HG03025 (cell line): ENCODE measurements at regions not wholly inside any gene's neighbourhood (a gene's known extent, or its start where the extent isn't known, plus 50 kb on each side); places are given as distances from the start of the nearest gene placed in this dataset.

Experiments
- ATAC-seq: cut with Tn5 transposase; IDR thresholded peaks from one replicate; pipeline ENCODE4 v1.9.1; 2021; ENCODE audit warnings: mild to moderate bottlenecking, moderate library complexity; ENCODE audit not compliant: unreplicated experiment, low FRiP score

GRCh38 chr2:226155093-226155875 is 644.3 kb downstream of the IRS1 start:
- no peak for ATAC-seq

DNA sequence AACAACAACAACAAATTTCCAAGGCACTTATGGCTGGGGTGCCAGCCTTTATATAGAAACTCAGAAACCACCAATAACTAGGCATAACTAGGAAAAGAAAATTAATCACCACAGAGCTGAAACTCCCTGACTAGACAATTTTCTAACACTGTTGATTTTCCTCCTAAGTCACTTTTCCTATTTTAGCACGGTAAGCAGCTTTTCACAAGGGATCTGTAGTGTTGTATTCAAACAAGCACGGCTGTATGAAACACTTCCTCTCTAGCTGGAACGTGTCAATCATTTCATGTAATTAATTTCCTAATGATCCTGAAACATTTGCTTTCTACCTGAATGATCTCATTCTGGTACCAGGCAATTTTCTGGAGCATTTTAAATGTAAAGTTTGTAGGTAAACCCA is 645.0 kb downstream of the IRS1 start:
- no peak for ATAC-seq

GRCh38 chr2:226153553-226153952 is 646.1 kb downstream of the IRS1 start:
- ATAC-seq, result no peak

DNA sequence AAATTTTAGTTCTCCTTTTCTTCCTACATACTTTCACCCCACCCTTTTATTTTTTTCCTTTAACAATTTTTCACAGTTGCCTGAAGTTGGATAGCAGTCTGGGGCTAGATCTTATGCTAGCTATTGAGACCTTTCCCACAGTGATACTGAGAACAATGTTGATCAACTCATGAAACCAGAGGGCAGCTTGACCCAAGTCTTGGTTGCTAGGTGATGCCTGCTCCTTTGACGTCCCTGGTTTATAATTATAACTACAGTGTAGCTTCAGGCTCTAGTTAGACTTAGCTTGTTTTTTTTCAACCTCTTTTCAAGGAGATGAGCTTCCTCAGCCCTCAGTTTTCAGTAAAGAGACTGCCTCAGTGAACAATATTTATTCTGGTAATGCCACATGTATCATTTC is 648.5 kb downstream of the IRS1 start:
- ATAC-seq, result no peak

GRCh38 chr2:226143091-226143490 is 656.5 kb downstream of the IRS1 start:
- no peak for ATAC-seq

DNA sequence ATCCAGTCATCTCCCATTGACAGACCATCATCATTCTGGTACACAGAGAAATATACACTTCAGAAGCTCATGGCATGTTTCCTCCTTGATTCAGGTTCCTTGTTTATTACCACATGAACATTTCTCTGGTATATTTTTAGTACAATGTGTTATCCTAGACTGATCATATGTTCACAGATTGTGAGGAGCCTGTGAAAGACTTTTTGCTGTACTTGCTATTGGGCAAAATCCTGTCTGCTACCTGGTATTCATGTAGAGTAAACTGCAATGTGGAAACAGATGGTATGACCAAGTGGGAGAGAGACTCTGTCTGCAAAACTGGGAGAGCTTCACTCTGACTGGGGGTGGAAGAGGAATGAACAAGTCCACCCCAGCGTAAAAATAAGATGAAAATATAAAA is 657.2 kb downstream of the IRS1 start:
- no peak for ATAC-seq

GRCh38 chr2:226140594-226140993 is 659.0 kb downstream of the IRS1 start:
- ATAC-seq, result no peak

GRCh38 chr2:226139759-226140158 is 659.9 kb downstream of the IRS1 start:
- ATAC-seq, result no peak

GRCh38 chr2:226137201-226137811 is 662.3 kb downstream of the IRS1 start:
- ATAC-seq, result no peak

DNA sequence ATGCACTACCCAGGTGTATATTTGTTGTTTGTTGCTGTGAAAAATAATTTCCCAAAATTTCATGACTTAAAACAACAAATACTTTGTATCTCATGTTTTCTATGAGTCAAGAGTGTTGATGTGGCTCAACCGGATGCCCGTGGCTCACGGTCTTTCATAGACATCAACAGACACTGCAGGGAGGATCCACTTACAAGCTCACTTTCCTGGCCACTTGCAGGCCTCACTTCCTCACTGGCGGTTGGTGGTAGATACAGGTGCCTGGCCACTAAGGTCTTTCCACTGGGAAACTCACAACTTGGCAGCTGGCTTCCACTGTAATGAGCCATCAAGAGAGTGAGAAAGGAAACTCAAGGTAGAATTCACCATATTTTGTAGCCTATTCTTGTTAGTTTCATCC is 662.9 kb downstream of the IRS1 start:
- no peak for ATAC-seq

- ATAC-seq, result no peak
These were observed 663.6 kb downstream of the IRS1 start for GRCh38 chr2:226135861-226136548.

GRCh38 chr2:226132323-226133215 is 667.1 kb downstream of the IRS1 start:
- ATAC-seq, result no peak

GRCh38 chr2:226131299-226131784 is 668.3 kb downstream of the IRS1 start:
- no peak for ATAC-seq

- no peak for ATAC-seq
These were observed 669.4 kb downstream of the IRS1 start for GRCh38 chr2:226130192-226130591.

- no peak for ATAC-seq
These were observed 671.9 kb downstream of the IRS1 start for GRCh38 chr2:226127682-226128081.

DNA sequence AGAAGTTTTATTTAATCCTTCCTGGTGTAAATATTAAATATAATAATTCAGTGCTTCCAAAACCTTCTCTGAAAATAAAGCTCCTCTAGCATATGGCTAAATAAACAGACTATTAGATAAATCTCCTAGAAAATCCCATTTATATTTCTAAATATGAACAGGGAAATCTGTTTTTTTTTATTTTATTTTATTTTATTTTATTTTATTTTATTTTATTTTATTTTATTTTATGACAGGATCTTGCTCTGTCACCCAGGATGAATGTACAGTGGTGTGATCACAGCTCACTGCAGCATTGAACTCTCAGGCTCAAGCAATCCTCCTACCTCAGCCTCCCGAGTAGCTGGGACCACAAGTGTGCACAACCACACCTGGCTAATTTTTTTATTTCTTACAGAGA is 673.5 kb downstream of the IRS1 start:
- no peak for ATAC-seq

GRCh38 chr2:226125176-226125883 is 674.3 kb downstream of the IRS1 start:
- no peak for ATAC-seq

DNA sequence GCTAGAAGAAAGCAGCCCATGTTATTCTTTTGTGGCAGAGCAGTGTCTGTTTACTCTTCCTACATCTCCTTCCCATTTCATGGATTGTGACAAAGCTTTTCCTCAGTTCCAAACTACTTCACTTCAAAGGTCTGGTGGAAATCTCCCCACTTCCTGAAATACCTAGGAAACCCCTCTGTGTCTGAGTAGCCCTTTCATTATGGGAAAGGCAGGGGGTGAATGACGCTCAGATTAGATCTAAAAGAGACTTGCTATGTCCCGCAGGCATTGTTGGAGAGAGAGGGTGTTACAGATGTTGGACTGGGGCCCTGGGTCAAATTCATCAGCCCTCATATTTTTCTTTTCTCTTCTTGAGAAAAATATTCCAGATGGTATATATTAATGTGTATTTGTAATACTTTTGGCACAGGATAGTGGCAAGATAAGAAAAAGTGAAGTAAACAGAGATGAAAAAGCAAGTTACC is 675.0 kb downstream of the IRS1 start:
- ATAC-seq, result no peak

- no peak for ATAC-seq
These were observed 676.3 kb downstream of the IRS1 start for GRCh38 chr2:226123300-226123699.

- no peak for ATAC-seq
These were observed 677.6 kb downstream of the IRS1 start for GRCh38 chr2:226122041-226122440.
